Islet of Langerhans (tissue), 1 donor: ENCODE measurements at regions not wholly inside any gene's neighbourhood (a gene's known extent, or its start where the extent isn't known, plus 50 kb on each side); places are given as distances from the start of the nearest gene placed in this dataset.

ENCODE experiments used
- FAIRE-seq: peaks from one replicate; lab custom pipeline; 2011; peaks lifted over from hg19 to GRCh38; lab: Jason Lieb, UNC

GRCh38 chr7:26603631-26604030, 260.8 kb downstream of the SKAP2 start:
- FAIRE-seq: no peak

DNA sequence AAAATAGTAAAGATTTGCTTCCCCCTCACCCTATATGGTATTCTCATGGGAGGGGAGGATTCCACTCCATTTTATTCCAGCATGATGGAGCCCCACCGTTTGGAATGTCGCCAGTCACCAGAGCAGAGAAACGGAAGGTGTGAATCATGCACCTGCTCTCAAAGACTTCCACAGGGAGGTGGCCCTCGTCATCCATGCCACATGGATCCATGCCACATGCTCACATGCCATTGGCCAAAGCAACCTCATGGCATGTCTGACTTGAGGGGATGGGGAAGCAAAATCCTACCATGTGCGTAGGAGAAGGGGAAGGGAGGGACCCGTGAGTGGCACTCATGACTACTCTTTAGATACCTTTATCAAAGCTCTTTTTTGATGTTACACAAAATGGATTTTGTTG, 256.0 kb downstream of the SKAP2 start:
- no peak for FAIRE-seq

GRCh38 chr7:26609082-26609481, 255.3 kb downstream of the SKAP2 start:
- no peak for FAIRE-seq

- no peak for FAIRE-seq
Measured at GRCh38 chr7:26609532-26609931, 254.9 kb downstream of the SKAP2 start.

GRCh38 chr7:26612742-26613141, 251.6 kb downstream of the SKAP2 start:
- no peak for FAIRE-seq

DNA sequence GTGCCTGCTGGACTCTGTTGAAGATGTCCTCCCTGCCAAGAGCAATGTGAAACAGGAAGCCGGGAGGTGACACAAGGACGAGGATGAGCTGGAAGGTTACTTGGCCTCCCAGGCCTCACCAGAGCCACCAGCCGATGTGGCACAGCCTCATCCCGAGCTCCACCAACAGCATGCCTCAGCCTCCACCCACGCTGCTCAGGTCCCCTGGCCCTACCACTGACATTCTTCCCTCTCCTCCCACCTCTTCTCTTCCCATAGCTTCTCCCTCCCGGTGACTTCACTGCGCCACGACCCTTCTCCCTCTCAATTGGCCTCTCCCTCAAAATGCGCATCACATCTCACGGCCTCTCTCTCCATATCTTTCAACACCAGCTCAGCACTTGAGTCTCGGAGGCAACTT, 249.9 kb downstream of the SKAP2 start:
- no peak for FAIRE-seq

DNA sequence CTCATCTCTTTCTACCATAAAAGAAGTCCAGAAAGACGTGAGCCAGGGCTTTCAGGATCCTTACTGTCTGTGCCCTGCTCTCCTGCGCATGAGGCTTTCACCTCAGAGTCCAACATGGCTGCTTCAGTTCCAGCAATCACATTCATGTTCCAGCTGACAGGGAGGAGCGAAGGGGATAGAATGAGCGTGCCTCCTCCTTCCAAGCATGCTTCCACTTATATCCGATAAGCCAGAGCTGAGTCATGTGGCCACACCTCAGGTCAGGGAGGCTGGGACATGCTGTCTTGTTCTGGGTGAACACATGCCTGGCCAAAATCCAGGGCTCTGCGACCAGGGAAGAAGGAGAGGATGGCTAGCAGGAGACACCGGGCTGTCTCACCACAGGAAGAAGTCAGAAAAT, 248.2 kb downstream of the SKAP2 start:
- FAIRE-seq: no peak

DNA sequence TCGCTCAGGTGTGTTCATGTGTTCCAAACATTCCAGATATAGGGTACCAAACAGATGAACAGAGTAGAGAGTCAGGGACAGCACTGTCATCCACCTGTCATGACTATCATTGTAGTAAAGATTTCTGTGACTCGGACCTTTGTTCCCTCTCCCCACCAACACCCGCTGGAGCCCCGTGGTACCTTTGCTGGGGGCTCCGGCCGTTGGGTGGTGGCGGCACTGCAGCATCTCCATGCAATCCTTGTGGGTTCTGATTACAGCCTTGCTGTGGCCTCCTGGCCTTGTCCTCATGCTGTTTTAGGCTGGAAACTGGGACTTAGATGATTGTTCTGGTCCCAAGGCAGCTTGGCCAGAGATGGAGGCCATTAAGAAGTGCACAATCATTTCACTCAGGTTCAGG, 247.3 kb downstream of the SKAP2 start:
- FAIRE-seq: no peak
